NCI-H510A treated with DMSO at 0.1 percent for 48 hours (cell line): ENCODE measurements at regions not wholly inside any gene's neighbourhood (a gene's known extent, or its start where the extent isn't known, plus 50 kb on each side); places are given as distances from the start of the nearest gene placed in this dataset.
A peak's percentile ranks its signal among the peaks of the same experiment; 100 is the strongest.

Source experiments
- DNase-seq: peaks from one replicate; lab custom pipeline; 2025; lab: John Stamatoyannopoulos, UW

- DNase-seq: no peak
Measured at GRCh38 chr2:11044201-11044600, 111.1 kb upstream of the SLC66A3 start.

- no peak for DNase-seq
Measured at GRCh38 chr2:11045294-11045693, 110.0 kb upstream of the SLC66A3 start.

- no peak for DNase-seq
Measured at GRCh38 chr2:11048335-11049008, 106.8 kb upstream of the SLC66A3 start.

GRCh38 chr2:11050565-11050964 lies 104.7 kb upstream of the SLC66A3 start:
- DNase-seq: no peak

GRCh38 chr2:11051280-11051679 lies 104.0 kb upstream of the SLC66A3 start:
- no peak for DNase-seq

- no peak for DNase-seq
Measured at GRCh38 chr2:11053546-11053945, 101.7 kb upstream of the SLC66A3 start.

- DNase-seq: no peak
Measured at GRCh38 chr2:11054783-11055678, 100.2 kb upstream of the SLC66A3 start.

GRCh38 chr2:11055679-11056215 lies 99.5 kb upstream of the SLC66A3 start:
- DNase-seq: no peak

- peak; percentile 48 for DNase-seq
Measured at GRCh38 chr2:11056614-11057013, 98.7 kb upstream of the SLC66A3 start.

- DNase-seq: no peak
Measured at GRCh38 chr2:11057031-11057430, 98.2 kb upstream of the SLC66A3 start.

GRCh38 chr2:11058129-11058528 lies 97.1 kb upstream of the SLC66A3 start:
- DNase-seq: no peak

- DNase-seq: no peak
Measured at GRCh38 chr2:11060376-11061169, 94.7 kb upstream of the SLC66A3 start.

- no peak for DNase-seq
Measured at GRCh38 chr2:11065833-11066485, 89.3 kb upstream of the SLC66A3 start.

- no peak for DNase-seq
Measured at GRCh38 chr2:11067221-11068078, 87.8 kb upstream of the SLC66A3 start.

- no peak for DNase-seq
Measured at GRCh38 chr2:11068079-11068741, 87.1 kb upstream of the SLC66A3 start.

- no peak for DNase-seq
Measured at GRCh38 chr2:11068856-11069526, 86.3 kb upstream of the SLC66A3 start.

GRCh38 chr2:11069566-11070185 lies 85.6 kb upstream of the SLC66A3 start:
- no peak for DNase-seq

- DNase-seq: peak; percentile 72
Measured at GRCh38 chr2:11071211-11071610, 84.1 kb upstream of the SLC66A3 start.

- no peak for DNase-seq
Measured at GRCh38 chr2:11071939-11072338, 83.3 kb upstream of the SLC66A3 start.
